ENCODE measurements at regions not wholly inside any gene's neighbourhood (a gene's known extent, or its start where the extent isn't known, plus 50 kb on each side); places are given as distances from the start of the nearest gene placed in this dataset.

GRCh38 chr4:96112631-96113030, 272.7 kb downstream of the PDHA2 start:
- no peak overlapping the region for H2BK5ac ChIP-seq (ENCODE audit: low read depth, low read length, poor library complexity, severe bottlenecking)
- BruUV-seq (replicated peaks): no TSS peak
- H3K23ac ChIP-seq (ENCODE audit: low read depth, low read length): no peak overlapping the region
- no peak overlapping the region for H3K14ac ChIP-seq (replicated peaks; ENCODE audit: low read depth, low read length)
- H4K91ac ChIP-seq (ENCODE audit: insufficient read depth, low read depth, low read length): no peak overlapping the region
- no peak overlapping the region for H2AFZ ChIP-seq (replicated peaks; ENCODE audit: low read length, poor library complexity)
- no peak overlapping the region for H3K56ac ChIP-seq (ENCODE audit: extremely low read depth, insufficient read depth, low read length)
- H3K9ac ChIP-seq (ENCODE audit: low read depth, low read length): no peak overlapping the region
- in situ Hi-C loops (cut with MboI; ENCODE audit: low sequenced_read_pairs): no loop called here
- CTCF ChIA-PET: no interaction called here
- H3K4me1 ChIP-seq (ENCODE audit: control insufficient read depth, insufficient read depth, low read length): no peaks in the 10 kb centered on the region
- H3K4me2 ChIP-seq (ENCODE audit: low read depth, low read length): no peak overlapping the region
- POLR2A ChIA-PET (ENCODE audit: unreplicated experiment): no interaction called here
- no peak for DNase-seq
- dilution Hi-C loops (cut with HindIII; ENCODE audit: low sequenced_read_pairs, unreplicated experiment): no loop called here
- H3K18ac ChIP-seq (ENCODE audit: low read depth, low read length): no peak overlapping the region
- ATAC-seq (ENCODE audit: low read depth): no peak
- 0 out of 2 replicates have a peak, but pooled peaks cover 4% of the 10 kb centered on the region for H3K9me3 ChIP-seq (ENCODE audit: control insufficient read depth, insufficient read depth, low read length)
- intact Hi-C loops (cut with micrococcal nuclease): no loop called here
- no peak overlapping the region for H4K5ac ChIP-seq (ENCODE audit: low read depth, low read length)
- H3K4ac ChIP-seq (ENCODE audit: low read depth, low read length): no peak overlapping the region
- H3K36me3 ChIP-seq (ENCODE audit: control insufficient read depth, insufficient read depth, low read length): no peaks in the 10 kb centered on the region
- H3K4me3 ChIP-seq (ENCODE audit: insufficient read depth, low read depth, low read length): no peak overlapping the region
- H3K79me1 ChIP-seq (ENCODE audit: low read depth in 1 of 2, low read length in 2 of 2): no peaks in the 10 kb centered on the region
- no peak overlapping the region for H2BK20ac ChIP-seq (ENCODE audit: low read depth, low read length)
- H2BK15ac ChIP-seq (ENCODE audit: low read depth, low read length): no peak overlapping the region
- H4K8ac ChIP-seq (ENCODE audit: low read depth in 2 of 2, low read length in 2 of 2): no peak overlapping the region
- H3K27ac ChIP-seq (ENCODE audit: insufficient read depth, low read length): no peak overlapping the region
- no peak overlapping the region for H2BK120ac ChIP-seq (ENCODE audit: low read depth, low read length)
- no peaks in the 10 kb centered on the region for H4K20me1 ChIP-seq (ENCODE audit: insufficient read depth, low read length)
- H3K9me1 ChIP-seq (ENCODE audit: insufficient read depth, low read length): no peaks in the 10 kb centered on the region
- no peak overlapping the region for H2AK5ac ChIP-seq (ENCODE audit: low read depth, low read length)
- H3K27me3 ChIP-seq (ENCODE audit: control insufficient read depth, insufficient read depth, low read length): no peaks in the 10 kb centered on the region
- TF ChIP-seq RFX5 (IDR thresholded peaks at IDR 0.05; ENCODE audit: low read depth, low read length) (no peak), RAD21 (IDR thresholded peaks at IDR 0.05; ENCODE audit: low read length) (no peak), FOS (IDR thresholded peaks at IDR 0.05; ENCODE audit: low read depth, low read length) (no peak), USF2 (IDR thresholded peaks at IDR 0.05; ENCODE audit: low read depth, low read length) (no peak)
- no peak overlapping the region for H2AK9ac ChIP-seq (replicated peaks; ENCODE audit: low read depth, low read length, poor library complexity)
